ENCODE measurements at regions not wholly inside any gene's neighbourhood (a gene's known extent, or its start where the extent isn't known, plus 50 kb on each side); places are given as distances from the start of the nearest gene placed in this dataset.

GRCh38 chr6:154931711-154932424 is 63.2 kb upstream of the TIAM2 start:
- Histone ChIP-seq H3K27ac (ENCODE audit: low read depth, low read length) (peak overlapping the region; percentile 33), H3K4me3 (ENCODE audit: insufficient read depth, low read length) (no peak overlapping the region)

GRCh38 chr6:154932515-154933027 is 62.5 kb upstream of the TIAM2 start:
- Histone ChIP-seq H3K36me3 (ENCODE audit: insufficient read depth, low read length) (no peaks in the 10 kb centered on the region), H3K27me3 (ENCODE audit: insufficient read depth, low read length) (no peaks in the 10 kb centered on the region), H4K20me1 (ENCODE audit: insufficient read depth, low read length) (no peaks in the 10 kb centered on the region), H3K4me3 (ENCODE audit: insufficient read depth, low read length) (peak overlapping the region; percentile 17), H3K79me2 (ENCODE audit: insufficient read depth, low read length) (no peaks in the 10 kb centered on the region), H3K4me2 (ENCODE audit: insufficient read depth, low read length) (peak overlapping the region; percentile 69), H3K27ac (ENCODE audit: low read depth, low read length) (peak overlapping the region; percentile 33), H2AFZ (ENCODE audit: low read length) (peak overlapping the region; percentile 54), H3K4me1 (ENCODE audit: insufficient read depth, low read length) (peaks cover 25% of the 10 kb centered on the region), H3K9me3 (ENCODE audit: low read depth, low read length) (no peaks in the 10 kb centered on the region)
- TF ChIP-seq, protein P1, sequence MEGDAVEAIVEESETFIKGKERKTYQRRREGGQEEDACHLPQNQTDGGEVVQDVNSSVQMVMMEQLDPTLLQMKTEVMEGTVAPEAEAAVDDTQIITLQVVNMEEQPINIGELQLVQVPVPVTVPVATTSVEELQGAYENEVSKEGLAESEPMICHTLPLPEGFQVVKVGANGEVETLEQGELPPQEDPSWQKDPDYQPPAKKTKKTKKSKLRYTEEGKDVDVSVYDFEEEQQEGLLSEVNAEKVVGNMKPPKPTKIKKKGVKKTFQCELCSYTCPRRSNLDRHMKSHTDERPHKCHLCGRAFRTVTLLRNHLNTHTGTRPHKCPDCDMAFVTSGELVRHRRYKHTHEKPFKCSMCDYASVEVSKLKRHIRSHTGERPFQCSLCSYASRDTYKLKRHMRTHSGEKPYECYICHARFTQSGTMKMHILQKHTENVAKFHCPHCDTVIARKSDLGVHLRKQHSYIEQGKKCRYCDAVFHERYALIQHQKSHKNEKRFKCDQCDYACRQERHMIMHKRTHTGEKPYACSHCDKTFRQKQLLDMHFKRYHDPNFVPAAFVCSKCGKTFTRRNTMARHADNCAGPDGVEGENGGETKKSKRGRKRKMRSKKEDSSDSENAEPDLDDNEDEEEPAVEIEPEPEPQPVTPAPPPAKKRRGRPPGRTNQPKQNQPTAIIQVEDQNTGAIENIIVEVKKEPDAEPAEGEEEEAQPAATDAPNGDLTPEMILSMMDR (IDR thresholded peaks at IDR 0.05; ENCODE audit: extremely low read depth, low read depth, low read length) = no peak
- no peak for DNase-seq (ENCODE audit: insufficient read length, low spot score, missing footprints)

More at GRCh38 chr6:154931711-154932424, 63.2 kb upstream of the TIAM2 start:
- DNase-seq (ENCODE audit: insufficient read length, low spot score, missing footprints) = no peak
- Histone ChIP-seq H3K36me3 (ENCODE audit: insufficient read depth, low read length) (no peaks in the 10 kb centered on the region), H3K4me1 (ENCODE audit: insufficient read depth, low read length) (peaks cover 20% of the 10 kb centered on the region), H3K27me3 (ENCODE audit: insufficient read depth, low read length) (no peaks in the 10 kb centered on the region), H3K4me2 (ENCODE audit: insufficient read depth, low read length) (peak overlapping the region; percentile 69), H2AFZ (ENCODE audit: low read length) (peak overlapping the region; percentile 21), H3K9me3 (ENCODE audit: low read depth, low read length) (no peaks in the 10 kb centered on the region), H3K79me2 (ENCODE audit: insufficient read depth, low read length) (no peaks in the 10 kb centered on the region), H4K20me1 (ENCODE audit: insufficient read depth, low read length) (no peaks in the 10 kb centered on the region)
- TF ChIP-seq, protein P1 (IDR thresholded peaks at IDR 0.05; ENCODE audit: extremely low read depth, low read depth, low read length) = no peak

GRCh38 chr6:154933181-154933827 is 61.8 kb upstream of the TIAM2 start:
- Histone ChIP-seq H3K27me3 (ENCODE audit: insufficient read depth, low read length) (no peaks in the 10 kb centered on the region), H4K20me1 (ENCODE audit: insufficient read depth, low read length) (no peaks in the 10 kb centered on the region), H3K79me2 (ENCODE audit: insufficient read depth, low read length) (no peaks in the 10 kb centered on the region), H3K27ac (ENCODE audit: low read depth, low read length) (peak overlapping the region; percentile 33), H3K4me2 (ENCODE audit: insufficient read depth, low read length) (peak overlapping the region; percentile 69), H3K9me3 (ENCODE audit: low read depth, low read length) (no peaks in the 10 kb centered on the region), H3K36me3 (ENCODE audit: insufficient read depth, low read length) (no peaks in the 10 kb centered on the region), H2AFZ (ENCODE audit: low read length) (no peak overlapping the region), H3K4me1 (ENCODE audit: insufficient read depth, low read length) (peaks cover 31% of the 10 kb centered on the region), H3K4me3 (ENCODE audit: insufficient read depth, low read length) (peak overlapping the region; percentile 17)
- TF ChIP-seq, protein P1 (IDR thresholded peaks at IDR 0.05; ENCODE audit: extremely low read depth, low read depth, low read length) = no peak
- no peak for DNase-seq (ENCODE audit: insufficient read length, low spot score, missing footprints)

Measured in osteoblast (primary cell).